ENCODE measurements at regions not wholly inside any gene's neighbourhood (a gene's known extent, or its start where the extent isn't known, plus 50 kb on each side); places are given as distances from the start of the nearest gene placed in this dataset.

GRCh38 chr5:67308988-67309688 lies 112.5 kb upstream of the CD180 start:
- DNase-seq (ENCODE audit: low read depth, low spot score): no peak
- H3K27ac ChIP-seq: no peak overlapping the region

DNA sequence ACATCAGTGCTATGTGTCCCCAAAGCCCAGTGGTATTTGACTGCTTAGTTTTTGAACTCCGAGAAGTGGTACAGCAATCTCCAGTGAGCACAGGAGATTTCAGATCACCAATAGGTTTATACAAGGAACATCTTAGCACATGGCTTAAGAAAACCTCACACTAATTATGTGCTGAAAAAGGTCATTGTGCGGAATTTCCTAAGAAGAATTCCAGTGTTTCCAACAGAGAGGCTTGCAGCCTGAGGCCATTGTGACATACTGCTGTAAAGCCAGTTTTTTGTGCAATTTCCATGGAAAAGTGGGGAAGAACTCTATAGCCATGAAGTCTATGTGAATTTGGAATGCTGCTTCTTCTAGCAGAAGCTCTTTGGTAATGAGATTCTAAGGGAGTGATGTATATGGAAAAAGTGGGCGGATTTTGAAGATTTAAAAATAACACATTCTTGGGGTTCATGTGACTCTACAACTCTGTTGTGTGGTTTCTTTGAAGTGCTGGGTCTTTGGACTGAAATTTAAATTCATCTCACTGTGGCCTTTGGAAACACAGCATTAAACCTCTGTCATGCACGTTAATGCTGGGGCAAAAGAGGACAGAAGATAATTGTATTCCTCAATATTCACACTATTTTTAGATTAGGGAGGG lies 110.5 kb upstream of the CD180 start:
- peak overlapping the region; percentile 48 for H3K27ac ChIP-seq
- no peak for DNase-seq (ENCODE audit: low read depth, low spot score)

DNA sequence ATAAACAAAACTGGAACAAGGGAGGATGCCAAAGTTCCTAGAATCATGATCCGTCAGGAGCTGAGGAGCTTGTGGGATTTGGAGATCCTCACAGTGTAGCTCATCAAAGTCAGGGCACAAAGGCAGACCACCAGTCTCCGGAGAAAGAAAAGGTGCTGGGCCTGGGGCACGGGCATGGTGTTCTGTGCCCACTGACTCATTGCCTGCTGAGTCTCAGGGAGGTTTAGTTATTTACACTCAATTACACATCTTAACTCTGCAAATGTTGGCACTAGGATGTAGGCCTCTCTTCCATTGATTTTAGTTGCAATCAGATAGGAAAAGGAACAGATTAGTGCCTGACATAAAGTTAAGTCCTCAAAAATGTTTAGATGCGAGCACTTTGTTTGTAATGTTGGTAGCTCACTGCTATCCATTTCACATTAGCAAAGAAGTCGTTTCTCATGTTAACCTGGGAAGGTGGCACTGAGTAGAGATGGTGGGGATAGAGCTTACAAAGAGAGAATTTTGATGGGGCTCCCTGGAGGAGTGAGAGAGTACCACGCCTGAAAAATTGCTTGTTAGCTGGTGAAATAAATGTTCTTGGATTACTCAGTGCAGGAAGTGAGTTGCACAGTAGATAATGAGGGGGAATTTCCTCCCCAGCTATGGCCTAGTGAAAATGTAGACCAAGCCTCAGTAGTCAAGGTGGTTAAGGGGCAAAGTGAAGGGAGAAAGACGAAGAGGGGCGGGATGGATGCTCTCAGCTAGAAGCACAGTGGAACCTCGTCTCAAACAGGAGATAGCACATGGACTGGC lies 109.5 kb upstream of the CD180 start:
- no peak for DNase-seq (ENCODE audit: low read depth, low spot score)
- H3K27ac ChIP-seq: peak overlapping the region; percentile 48

DNA sequence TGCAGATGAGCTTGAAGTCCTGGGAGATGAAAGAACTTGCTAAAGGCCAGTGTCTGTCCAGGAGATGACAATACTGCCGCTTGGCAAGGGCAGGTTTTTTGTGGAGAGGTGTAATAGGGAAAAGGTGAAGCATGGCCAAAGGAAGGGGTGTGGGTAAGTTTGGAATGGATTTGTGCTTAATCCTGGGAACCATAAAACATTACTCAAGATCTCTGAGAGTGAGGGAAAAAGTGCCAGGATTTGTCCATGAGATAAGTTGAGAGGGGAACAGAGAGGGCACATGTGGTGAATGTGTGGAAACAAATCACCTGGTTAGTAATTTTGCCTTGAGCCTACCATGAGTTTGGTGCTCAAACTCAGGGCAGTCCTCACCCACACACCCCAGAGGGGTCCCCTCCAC lies 108.8 kb upstream of the CD180 start:
- no peak overlapping the region for H3K27ac ChIP-seq
- DNase-seq (ENCODE audit: low read depth, low spot score): no peak

DNA sequence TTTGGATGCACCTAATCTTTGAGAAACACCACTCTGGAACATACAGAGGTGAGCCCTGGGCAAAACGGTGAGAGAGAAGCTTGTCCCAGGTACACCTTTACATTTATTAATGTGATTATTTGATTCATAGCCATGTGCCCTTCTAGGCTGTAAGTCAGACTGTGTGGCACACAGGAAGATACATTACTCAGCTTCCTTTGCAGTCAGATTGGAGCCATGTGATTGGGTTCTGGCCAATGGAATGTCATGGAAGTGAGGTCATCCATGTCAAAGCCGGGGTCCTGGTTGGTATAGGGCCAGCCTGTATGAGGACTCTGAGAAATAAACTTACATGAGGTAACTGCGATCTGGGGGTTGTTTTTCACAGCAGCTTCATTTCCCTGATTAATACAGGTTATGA lies 106.8 kb upstream of the CD180 start:
- peak overlapping the region; percentile 87 for H3K27ac ChIP-seq
- no peak for DNase-seq (ENCODE audit: low read depth, low spot score)

GRCh38 chr5:67301285-67301903 lies 104.8 kb upstream of the CD180 start:
- H3K27ac ChIP-seq: peak overlapping the region; percentile 87
- no peak for DNase-seq (ENCODE audit: low read depth, low spot score)

DNA sequence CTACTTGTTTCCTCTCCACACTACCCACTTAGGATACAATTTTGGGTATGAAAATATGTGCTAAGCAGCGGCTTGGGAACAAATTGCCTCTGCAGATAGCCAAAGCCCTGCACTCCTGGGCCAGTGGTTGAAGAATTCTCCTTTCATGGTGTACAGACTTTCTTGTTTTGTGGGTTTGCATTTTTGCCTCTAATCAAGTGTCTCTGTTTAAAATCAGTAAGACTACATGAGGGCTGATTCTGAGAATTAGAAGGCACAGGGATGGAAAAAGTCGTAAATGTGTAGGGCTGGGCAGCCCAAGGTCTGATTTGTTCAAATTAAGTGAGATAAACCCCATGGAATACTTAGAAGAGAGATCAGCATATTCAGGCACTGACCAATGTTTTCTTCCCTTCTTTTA lies 103.7 kb upstream of the CD180 start:
- H3K27ac ChIP-seq: peak overlapping the region; percentile 87
- no peak for DNase-seq (ENCODE audit: low read depth, low spot score)

GRCh38 chr5:67299231-67299735 lies 102.7 kb upstream of the CD180 start:
- no peak for DNase-seq (ENCODE audit: low read depth, low spot score)

GRCh38 chr5:67297802-67298532 lies 101.4 kb upstream of the CD180 start:
- H3K27ac ChIP-seq: no peak overlapping the region
- DNase-seq (ENCODE audit: low read depth, low spot score): no peak

More at GRCh38 chr5:67299231-67299735, 102.7 kb upstream of the CD180 start:
- no peak overlapping the region for H3K27ac ChIP-seq

- no peak overlapping the region for H3K27ac ChIP-seq
- DNase-seq (ENCODE audit: low read depth, low spot score): no peak
Observed at GRCh38 chr5:67297376-67297775, 100.8 kb upstream of the CD180 start.

GRCh38 chr5:67294266-67294938 lies 97.8 kb upstream of the CD180 start:
- no peak overlapping the region for H3K27ac ChIP-seq
- DNase-seq (ENCODE audit: low read depth, low spot score): no peak

GRCh38 chr5:67293226-67293625 lies 96.6 kb upstream of the CD180 start:
- DNase-seq (ENCODE audit: low read depth, low spot score): no peak
- H3K27ac ChIP-seq: no peak overlapping the region

GRCh38 chr5:67292201-67292940 lies 95.8 kb upstream of the CD180 start:
- no peak overlapping the region for H3K27ac ChIP-seq
- DNase-seq (ENCODE audit: low read depth, low spot score): no peak

DNA sequence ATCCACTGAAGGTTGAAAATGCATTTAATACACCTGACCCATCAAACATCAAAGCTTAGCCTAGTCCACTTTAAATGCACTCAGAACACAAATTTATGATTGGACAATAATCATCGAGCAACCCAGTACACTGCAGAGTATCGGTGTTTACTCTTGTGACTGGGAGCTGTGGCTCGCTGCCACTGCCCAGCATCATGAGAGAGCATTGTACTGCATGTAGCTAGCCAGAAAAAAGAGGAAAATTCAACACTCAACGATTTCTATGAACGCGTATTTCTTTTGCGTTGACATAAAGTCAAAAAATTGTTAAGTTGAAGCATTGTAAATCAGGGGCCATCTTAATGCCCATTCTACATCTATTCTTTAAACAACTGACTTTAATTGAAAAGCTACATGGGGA lies 95.1 kb upstream of the CD180 start:
- DNase-seq (ENCODE audit: low read depth, low spot score): no peak
- H3K27ac ChIP-seq: no peak overlapping the region

- DNase-seq (ENCODE audit: low read depth, low spot score): no peak
- H3K27ac ChIP-seq: no peak overlapping the region
Observed at GRCh38 chr5:67291066-67291465, 94.5 kb upstream of the CD180 start.

DNA sequence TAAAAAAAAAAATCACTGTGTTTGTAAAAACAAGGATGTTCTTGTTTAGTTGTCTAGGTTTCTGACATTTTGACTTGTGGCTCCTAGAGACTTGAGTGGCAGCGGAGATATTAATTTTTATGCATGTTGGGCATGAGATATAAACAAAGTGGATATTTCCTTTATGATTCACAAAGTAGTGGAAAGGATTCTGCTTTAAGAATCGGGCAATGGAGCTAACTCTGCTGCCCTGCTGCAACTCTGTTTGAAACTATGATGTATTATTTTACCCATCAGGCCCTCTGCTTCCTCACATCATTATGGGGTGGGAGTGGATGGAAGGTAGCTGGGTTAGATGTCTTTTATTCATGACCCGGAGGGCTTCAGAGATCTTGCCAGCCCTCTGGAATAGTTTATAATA lies 94.1 kb upstream of the CD180 start:
- no peak for DNase-seq (ENCODE audit: low read depth, low spot score)
- H3K27ac ChIP-seq: no peak overlapping the region

- no peak overlapping the region for H3K27ac ChIP-seq
- DNase-seq (ENCODE audit: low read depth, low spot score): no peak
Observed at GRCh38 chr5:67289763-67290521, 93.3 kb upstream of the CD180 start.
